ENCODE measurements at regions not wholly inside any gene's neighbourhood (a gene's known extent, or its start where the extent isn't known, plus 50 kb on each side); places are given as distances from the start of the nearest gene placed in this dataset.

GRCh38 chr15:46389739-46390138 lies 754.9 kb downstream of the SQOR start:
- TF ChIP-seq CTCF (IDR thresholded peaks at IDR 0.05 in 2 of 3, conservative IDR thresholded peaks at IDR 0.05 in 1 of 3; ENCODE audit: control insufficient read depth in 2 of 3, extremely low read depth in 1 of 3, insufficient read depth in 1 of 3, low read depth in 3 of 3, low read length in 3 of 3), result no peak
- no peak for TF ChIP-seq ZBTB33 (IDR thresholded peaks at IDR 0.05)

Data from GM12878 (cell line).